GM18499 (cell line): ENCODE measurements at regions not wholly inside any gene's neighbourhood (a gene's known extent, or its start where the extent isn't known, plus 50 kb on each side); places are given as distances from the start of the nearest gene placed in this dataset.

Source experiments
- ATAC-seq: cut with Tn5 transposase; IDR thresholded peaks from one replicate; pipeline ENCODE4 v1.9.1; 2021; ENCODE audit warnings: moderate number of reproducible peaks; ENCODE audit not compliant: insufficient read depth, unreplicated experiment

GRCh38 chr7:31448649-31449048, 65.2 kb upstream of the ITPRID1 start:
- no peak for ATAC-seq

DNA sequence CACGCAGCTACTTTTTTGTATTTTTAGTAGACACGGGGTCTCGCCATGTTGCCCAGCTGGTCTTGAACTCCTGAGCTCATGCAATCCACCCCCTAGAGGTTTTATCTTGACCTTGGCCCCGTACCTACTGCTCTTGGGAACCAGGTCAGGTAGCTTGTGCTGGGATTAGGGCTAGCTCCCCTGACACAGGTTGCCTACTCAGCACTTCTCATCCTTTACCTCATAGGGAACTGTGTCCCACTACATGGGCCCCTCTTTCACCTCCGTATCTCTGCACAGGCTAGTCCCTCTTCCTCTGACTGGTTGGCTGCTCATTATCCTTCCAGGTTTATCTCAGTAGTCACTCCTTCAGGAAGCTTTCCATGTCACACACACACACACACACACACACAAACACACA, 58.0 kb upstream of the ITPRID1 start:
- ATAC-seq: no peak

- no peak for ATAC-seq
Observed at GRCh38 chr7:31456646-31457368, 57.1 kb upstream of the ITPRID1 start.

DNA sequence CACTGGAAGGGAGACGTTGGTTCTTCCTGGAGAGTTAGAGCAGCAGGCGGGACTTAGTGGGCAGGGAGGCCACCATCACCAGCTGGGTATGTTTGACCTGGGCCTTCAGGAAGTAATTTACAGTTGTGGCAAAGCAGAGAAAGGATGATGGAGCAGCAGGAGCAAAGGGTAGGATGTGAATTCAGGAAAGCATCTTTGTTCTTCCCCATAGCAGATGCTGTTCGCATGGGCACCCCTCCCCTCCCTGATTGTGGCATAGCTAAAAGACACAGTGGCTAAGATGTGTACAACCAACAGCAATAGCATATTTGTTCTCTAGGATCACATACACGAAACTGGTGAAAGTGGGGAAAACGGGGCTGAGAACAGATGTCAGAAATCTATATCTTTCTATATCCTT, 56.3 kb upstream of the ITPRID1 start:
- no peak for ATAC-seq

DNA sequence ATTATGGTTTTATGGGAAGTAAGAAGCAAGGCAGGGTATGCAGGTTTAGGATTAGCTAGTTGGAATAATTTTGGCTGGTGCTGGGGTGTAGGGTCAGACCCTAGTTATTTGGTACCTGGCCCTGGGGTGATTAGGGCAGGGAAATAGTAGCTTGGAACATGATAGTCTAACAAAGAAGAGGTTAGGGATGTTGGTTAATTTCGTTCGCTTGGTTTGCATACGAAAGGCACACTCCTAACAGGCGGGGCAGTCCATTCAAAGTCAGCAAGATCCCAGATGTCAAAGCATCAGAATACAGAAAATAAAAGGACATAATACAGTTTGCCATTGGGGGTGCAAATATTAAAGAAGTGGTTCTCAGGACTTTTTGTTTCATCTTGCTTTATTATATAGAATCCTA, 55.7 kb upstream of the ITPRID1 start:
- ATAC-seq: no peak

- ATAC-seq: no peak
Observed at GRCh38 chr7:31462636-31463035, 51.3 kb upstream of the ITPRID1 start.
